Stomach (tissue), 8 donors: ENCODE measurements at regions not wholly inside any gene's neighbourhood (a gene's known extent, or its start where the extent isn't known, plus 50 kb on each side); places are given as distances from the start of the nearest gene placed in this dataset.
A peak's percentile ranks its signal among the peaks of the same experiment; 100 is the strongest.

Experiments
- DNase-seq, 2 donors: peaks; one replicate each; pipeline versions ENCODE4 v3.0.0 to v3.0.0-alpha.2; 2013 to 2019
- H3K27ac ChIP-seq, 5 donors: fragments of 200-600 bp in 4 of 5; sonication (generic) in 4 of 5; one replicate each; pipeline ENCODE4 v1.5.1; 2013 to 2019; ENCODE audit warnings: mild to moderate bottlenecking in 1 of 5, moderate library complexity in 1 of 5
- H3K27me3 ChIP-seq, 3 donors: fragments of 200-600 bp; sonication (generic); one replicate each; pipeline ENCODE4 v1.5.1; 2017 to 2019; ENCODE audit warnings: mixed run types in 1 of 3
- H3K36me3 ChIP-seq, 4 donors: fragments of 200-600 bp; sonication (generic); 1 replicate in 3 of 4; 2 replicates in 1 of 4; pipeline ENCODE4 v1.5.1; 2016 to 2019
- H3K4me1 ChIP-seq, 4 donors: fragments of 200-600 bp; sonication (generic); one replicate each; pipeline ENCODE4 v1.5.1; 2016 to 2019
- H3K4me3 ChIP-seq, 4 donors: fragments of 200-600 bp; sonication (generic) in 3 of 4; one replicate each; pipeline ENCODE4 v1.5.1; 2016 to 2019; ENCODE audit warnings: mild to moderate bottlenecking in 1 of 4
- H3K9me3 ChIP-seq, 4 donors: fragments of 200-600 bp; sonication (generic); one replicate each; pipeline ENCODE4 v1.5.1; 2016 to 2019
- CTCF ChIP-seq, 7 experiments: fragments of 450-650 bp in 4 of 7; fragments of 200-600 bp in 3 of 7; sonication (generic) in 3 of 7; IDR thresholded peaks; one replicate each; pipeline ENCODE4 v1.5.1; 2016 to 2019; ENCODE audit warnings: antibody characterized with exemption in 7 of 7, control low read depth in 2 of 7, mild to moderate bottlenecking in 1 of 7
- EP300 ChIP-seq: sonication (generic); formaldehyde crosslinking; IDR thresholded peaks from one replicate; pipeline ENCODE4 v1.6.1; 2017; ENCODE audit warnings: antibody characterized with exemption
- POLR2A ChIP-seq, 4 donors: fragments of 450-650 bp; IDR thresholded peaks; one replicate each; pipeline ENCODE4 v1.6.1; 2016; ENCODE audit warnings: antibody characterized with exemption in 4 of 4, control low read depth in 2 of 4, mild to moderate bottlenecking in 1 of 4, moderate library complexity in 1 of 4
- POLR2AphosphoS5 ChIP-seq, 3 donors: sonication (generic); formaldehyde crosslinking; IDR thresholded peaks; one replicate each; pipeline ENCODE4 v1.6.1; 2016; ENCODE audit warnings: antibody characterized with exemption in 3 of 3
- WGBS, 5 donors: extraction: QIAGEN DNeasy Blood & Tissue Kit in 3 of 5; methylation state at CpG; one replicate each; pipeline versions ENCODE4 v1.1.5 to v1.1.7; 2013 to 2018; 5-methylcytosine and 5-hydroxymethylcytosine counted together
- intact Hi-C: fragments of 100-400 bp; cut with DNase I; formaldehyde crosslinking; loops from one replicate; pipeline ENCODE4 v1.15.1; 2023; ENCODE audit warnings: low total_unique reads
- donor health status: healthy with polysubstance abuse.
- donor health status: Bipolar disorder and iron deficiency.
- donor health status: healthy.

DNA sequence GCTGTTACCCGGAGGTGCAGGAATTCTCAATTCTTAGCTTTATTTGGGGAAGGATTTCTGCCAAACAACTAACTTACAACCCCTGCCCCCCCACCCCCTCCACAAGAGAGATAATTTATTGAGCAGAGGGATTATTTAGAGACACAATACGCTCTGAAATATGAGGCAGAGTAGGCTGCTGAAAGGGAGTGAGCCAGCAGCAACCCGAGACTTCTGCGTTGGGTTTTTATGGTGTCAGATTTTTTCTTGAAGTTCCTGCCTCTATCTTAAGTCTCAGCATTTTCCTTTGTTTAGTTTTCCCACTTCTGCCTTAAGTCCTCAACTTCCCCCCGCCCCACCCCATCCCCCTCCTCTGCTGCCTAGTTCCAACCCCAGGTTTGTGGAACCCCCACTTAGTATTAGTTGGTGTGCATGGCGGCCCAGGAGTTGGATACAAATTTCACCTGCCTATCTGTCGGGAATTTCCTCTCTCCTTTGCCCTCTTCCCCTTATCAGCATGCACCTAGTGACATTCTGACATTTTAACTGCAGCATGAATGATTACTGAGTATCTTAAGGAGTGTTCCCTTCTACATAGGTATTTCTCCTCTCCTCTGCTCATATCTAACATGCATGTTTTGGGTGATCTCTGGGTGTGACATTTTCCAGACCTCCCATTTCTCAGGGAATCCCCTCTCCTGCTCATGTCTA is 1635.9 kb upstream of the LRRTM1 start:
- Histone ChIP-seq H3K4me3 (no peak overlapping the region), H3K36me3 (no peaks in the 10 kb centered on the region), H3K4me1 (no peaks in the 10 kb centered on the region), H3K27me3 (no peaks in the 10 kb centered on the region), H3K27ac (no peak overlapping the region), H3K9me3 (no peaks in the 10 kb centered on the region)
- peak in 1 of 2 donors; percentile 8 for DNase-seq
- 54 to 65% (median 57%) methylated on average over 7 of the region's 7 CpGs for WGBS, 5 donors
- intact Hi-C loops = no loop called here
- no peak for TF ChIP-seq CTCF (IDR thresholded peaks at IDR 0.05)
- no peak for TF ChIP-seq EP300
- no peak for TF ChIP-seq POLR2A (IDR thresholded peaks at IDR 0.05)
- no peak for TF ChIP-seq POLR2AphosphoS5 (IDR thresholded peaks at IDR 0.05)

DNA sequence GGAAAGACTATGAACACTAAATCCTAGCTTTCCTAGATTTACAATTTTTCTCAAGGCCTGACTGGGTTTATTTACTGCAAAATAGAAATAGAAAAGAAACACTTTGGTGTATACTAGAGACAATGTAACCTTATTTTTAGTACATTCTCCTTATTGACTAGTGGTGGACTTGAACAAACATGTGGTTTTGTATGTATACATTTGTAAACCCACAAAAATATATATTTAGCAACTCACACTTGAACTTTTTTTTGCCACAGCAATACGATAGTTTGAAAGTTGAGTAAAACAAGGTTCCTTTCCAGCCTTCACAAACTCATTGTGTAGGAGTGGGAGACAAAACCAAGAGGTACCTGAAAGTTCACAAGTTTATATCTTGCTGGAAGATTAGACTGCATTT is 1633.4 kb upstream of the LRRTM1 start:
- no peak for DNase-seq
- H3K27ac ChIP-seq = no peak overlapping the region
- 25 to 58% (median 48%) methylated on average over 1 of the region's 1 CpG for WGBS, 5 donors
- intact Hi-C loops = no loop called here
- no peaks in the 10 kb centered on the region for H3K27me3 ChIP-seq
- H3K36me3 ChIP-seq = no peaks in the 10 kb centered on the region
- H3K4me1 ChIP-seq = no peaks in the 10 kb centered on the region
- no peaks in the 10 kb centered on the region for H3K9me3 ChIP-seq
- no peak for TF ChIP-seq EP300
- no peak for TF ChIP-seq POLR2AphosphoS5 (IDR thresholded peaks at IDR 0.05)
- TF ChIP-seq CTCF (IDR thresholded peaks at IDR 0.05) = no peak
- TF ChIP-seq POLR2A (IDR thresholded peaks at IDR 0.05) = no peak
- H3K4me3 ChIP-seq = no peak overlapping the region

DNA sequence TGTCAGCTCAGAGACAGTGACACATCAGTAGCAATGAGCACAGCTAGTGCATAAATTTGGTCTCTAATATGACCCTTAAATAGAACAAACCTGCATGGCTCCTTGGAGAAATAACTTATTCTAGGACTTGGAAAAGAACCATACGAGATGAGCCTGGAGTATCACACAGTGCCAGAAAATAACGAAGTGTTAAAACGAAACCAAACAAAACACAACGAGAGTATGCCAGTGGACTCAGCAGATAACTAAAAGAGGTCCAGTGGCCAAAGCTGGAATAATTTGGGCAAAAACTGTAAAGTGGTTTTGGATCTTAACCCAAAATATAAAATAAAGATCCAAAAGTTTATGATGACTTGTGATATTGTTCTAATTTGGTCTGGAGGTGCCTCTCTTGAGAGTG is 1599.0 kb upstream of the LRRTM1 start:
- TF ChIP-seq POLR2A (IDR thresholded peaks at IDR 0.05) (no peak), EP300 (no peak), CTCF (IDR thresholded peaks at IDR 0.05) (no peak), POLR2AphosphoS5 (IDR thresholded peaks at IDR 0.05) (no peak)
- H3K36me3 ChIP-seq = no peaks in the 10 kb centered on the region
- intact Hi-C loops = no loop called here
- no peak overlapping the region for H3K27ac ChIP-seq
- H3K27me3 ChIP-seq = no peaks in the 10 kb centered on the region
- H3K9me3 ChIP-seq = no peaks in the 10 kb centered on the region
- no peak for DNase-seq
- 79 to 89% (median 88%) methylated on average over 4 of the region's 4 CpGs for WGBS, 5 donors
- H3K4me1 ChIP-seq = no peaks in the 10 kb centered on the region
- no peak overlapping the region for H3K4me3 ChIP-seq

GRCh38 chr2:81901017-81901416 is 1596.5 kb upstream of the LRRTM1 start:
- H3K27ac ChIP-seq = no peak overlapping the region
- H3K4me3 ChIP-seq = no peak overlapping the region
- H3K4me1 ChIP-seq = no peaks in the 10 kb centered on the region
- no peaks in the 10 kb centered on the region for H3K36me3 ChIP-seq
- TF ChIP-seq CTCF (IDR thresholded peaks at IDR 0.05) (peak in 4 of 7 experiments; percentile 17 to 43 (median 29)), EP300 (no peak)
- no peaks in the 10 kb centered on the region for H3K27me3 ChIP-seq
- WGBS, 5 donors = 50 to 66% (median 56%) methylated on average over 3 of the region's 3 CpGs
- DNase-seq = no peak
- intact Hi-C loops = no loop called here
- no peaks in the 10 kb centered on the region for H3K9me3 ChIP-seq
